ENCODE measurements at regions not wholly inside any gene's neighbourhood (a gene's known extent, or its start where the extent isn't known, plus 50 kb on each side); places are given as distances from the start of the nearest gene placed in this dataset.

- Histone ChIP-seq H3K4me3 (ENCODE audit: low read depth, low read length, poor library complexity, severe bottlenecking) (no peak overlapping the region), H3K27ac (ENCODE audit: low read depth, low read length, poor library complexity, severe bottlenecking) (no peak overlapping the region), H3K4me1 (ENCODE audit: insufficient read depth, low read length, poor library complexity, severe bottlenecking) (no peaks in the 10 kb centered on the region), H3K9me3 (ENCODE audit: low read depth, low read length, poor library complexity, severe bottlenecking) (no peaks in the 10 kb centered on the region), H3K36me3 (ENCODE audit: insufficient read depth, low read length, poor library complexity, severe bottlenecking) (no peaks in the 10 kb centered on the region), H3K27me3 (replicated peaks; ENCODE audit: insufficient read depth, low read depth, low read length, poor library complexity) (peaks cover 73% of the 10 kb centered on the region)
- no TSS peak for BruUV-seq (replicated peaks)
- ChIA-PET POLR2A (ENCODE audit: low non-redundant PET) (no interaction called here), CTCF (no interaction called here)
- intact Hi-C loops (cut with micrococcal nuclease; ENCODE audit: unreplicated experiment): no loop called here
- no peak for DNase-seq (ENCODE audit: low spot score)
- no peak for TF ChIP-seq EZH2 (IDR thresholded peaks at IDR 0.05; ENCODE audit: borderline replicate concordance, low read depth, low read length, poor library complexity, severe bottlenecking)
- no peak for TF ChIP-seq CTCF (conservative IDR thresholded peaks at IDR 0.05; ENCODE audit: low read depth, low read length)
Observed at GRCh38 chr15:39161096-39161495, 419.8 kb upstream of the THBS1 start.

- no TSS peak for BruUV-seq (replicated peaks)
- H3K36me3 ChIP-seq (ENCODE audit: insufficient read depth, low read length, poor library complexity, severe bottlenecking): no peaks in the 10 kb centered on the region
- no peak for DNase-seq (ENCODE audit: low spot score)
- no peaks in the 10 kb centered on the region for H3K4me1 ChIP-seq (ENCODE audit: insufficient read depth, low read length, poor library complexity, severe bottlenecking)
- no peak overlapping the region for H3K27ac ChIP-seq (ENCODE audit: low read depth, low read length, poor library complexity, severe bottlenecking)
- H3K27me3 ChIP-seq (replicated peaks; ENCODE audit: insufficient read depth, low read depth, low read length, poor library complexity): peaks cover 96% of the 10 kb centered on the region
- no peaks in the 10 kb centered on the region for H3K9me3 ChIP-seq (ENCODE audit: low read depth, low read length, poor library complexity, severe bottlenecking)
- no peak overlapping the region for H3K4me3 ChIP-seq (ENCODE audit: low read depth, low read length, poor library complexity, severe bottlenecking)
- intact Hi-C loops (cut with micrococcal nuclease; ENCODE audit: unreplicated experiment): no loop called here
- ChIA-PET CTCF (no interaction called here), POLR2A (ENCODE audit: low non-redundant PET) (no interaction called here)
- TF ChIP-seq EZH2 (IDR thresholded peaks at IDR 0.05; ENCODE audit: borderline replicate concordance, low read depth, low read length, poor library complexity, severe bottlenecking) (no peak), CTCF (conservative IDR thresholded peaks at IDR 0.05; ENCODE audit: low read depth, low read length) (no peak)
Observed at GRCh38 chr15:39165020-39165706, 415.7 kb upstream of the THBS1 start.

GRCh38 chr15:39167164-39168058 is 413.5 kb upstream of the THBS1 start:
- intact Hi-C loops (cut with micrococcal nuclease; ENCODE audit: unreplicated experiment): no loop called here
- no TSS peak for BruUV-seq (replicated peaks)
- Histone ChIP-seq H3K27ac (ENCODE audit: low read depth, low read length, poor library complexity, severe bottlenecking) (no peak overlapping the region), H3K4me3 (ENCODE audit: low read depth, low read length, poor library complexity, severe bottlenecking) (no peak overlapping the region), H3K9me3 (ENCODE audit: low read depth, low read length, poor library complexity, severe bottlenecking) (no peaks in the 10 kb centered on the region), H3K36me3 (ENCODE audit: insufficient read depth, low read length, poor library complexity, severe bottlenecking) (no peaks in the 10 kb centered on the region), H3K27me3 (replicated peaks; ENCODE audit: insufficient read depth, low read depth, low read length, poor library complexity) (peaks cover 81% of the 10 kb centered on the region), H3K4me1 (ENCODE audit: insufficient read depth, low read length, poor library complexity, severe bottlenecking) (no peaks in the 10 kb centered on the region)
- ChIA-PET CTCF (no interaction called here), POLR2A (ENCODE audit: low non-redundant PET) (no interaction called here)
- TF ChIP-seq CTCF (conservative IDR thresholded peaks at IDR 0.05; ENCODE audit: low read depth, low read length) (no peak), EZH2 (IDR thresholded peaks at IDR 0.05; ENCODE audit: borderline replicate concordance, low read depth, low read length, poor library complexity, severe bottlenecking) (no peak)
- no peak for DNase-seq (ENCODE audit: low spot score)
